ENCODE measurements at regions not wholly inside any gene's neighbourhood (a gene's known extent, or its start where the extent isn't known, plus 50 kb on each side); places are given as distances from the start of the nearest gene placed in this dataset.

GRCh38 chr13:73759434-73759833 lies 374.8 kb downstream of the KLF12 start:
- Histone ChIP-seq H3K9ac (ENCODE audit: low read length) (no peak overlapping the region), H3K4me1 (ENCODE audit: control insufficient read depth, insufficient read depth, low read length) (no peaks in the 10 kb centered on the region), H3K4me3 (ENCODE audit: low read length) (no peak overlapping the region), H3K9me3 (ENCODE audit: control insufficient read depth, low read length) (no peaks in the 10 kb centered on the region), H3K27me3 (ENCODE audit: control insufficient read depth, insufficient read depth, low read length) (no peaks in the 10 kb centered on the region), H3K36me3 (ENCODE audit: control insufficient read depth, insufficient read depth, low read length) (no peaks in the 10 kb centered on the region)

GRCh38 chr13:73757481-73758233 lies 376.5 kb downstream of the KLF12 start:
- Histone ChIP-seq H3K27me3 (ENCODE audit: control insufficient read depth, insufficient read depth, low read length) (no peaks in the 10 kb centered on the region), H3K9me3 (ENCODE audit: control insufficient read depth, low read length) (no peaks in the 10 kb centered on the region), H3K36me3 (ENCODE audit: control insufficient read depth, insufficient read depth, low read length) (no peaks in the 10 kb centered on the region), H3K4me3 (ENCODE audit: low read length) (no peak overlapping the region), H3K9ac (ENCODE audit: low read length) (no peak overlapping the region), H3K4me1 (ENCODE audit: control insufficient read depth, insufficient read depth, low read length) (no peaks in the 10 kb centered on the region)

- H3K9me3 ChIP-seq (ENCODE audit: control insufficient read depth, low read length), result no peaks in the 10 kb centered on the region
- H3K9ac ChIP-seq (ENCODE audit: low read length), result no peak overlapping the region
- H3K4me1 ChIP-seq (ENCODE audit: control insufficient read depth, insufficient read depth, low read length), result no peaks in the 10 kb centered on the region
- H3K27me3 ChIP-seq (ENCODE audit: control insufficient read depth, insufficient read depth, low read length), result no peaks in the 10 kb centered on the region
- H3K4me3 ChIP-seq (ENCODE audit: low read length), result no peak overlapping the region
- H3K36me3 ChIP-seq (ENCODE audit: control insufficient read depth, insufficient read depth, low read length), result no peaks in the 10 kb centered on the region
These were observed 379.4 kb downstream of the KLF12 start for GRCh38 chr13:73754727-73755292.

- Histone ChIP-seq H3K9me3 (ENCODE audit: control insufficient read depth, low read length) (no peaks in the 10 kb centered on the region), H3K4me3 (ENCODE audit: low read length) (no peak overlapping the region), H3K36me3 (ENCODE audit: control insufficient read depth, insufficient read depth, low read length) (no peaks in the 10 kb centered on the region), H3K27me3 (ENCODE audit: control insufficient read depth, insufficient read depth, low read length) (no peaks in the 10 kb centered on the region), H3K9ac (ENCODE audit: low read length) (no peak overlapping the region), H3K4me1 (ENCODE audit: control insufficient read depth, insufficient read depth, low read length) (no peaks in the 10 kb centered on the region)
These were observed 380.0 kb downstream of the KLF12 start for GRCh38 chr13:73754241-73754640.

- Histone ChIP-seq H3K36me3 (ENCODE audit: control insufficient read depth, insufficient read depth, low read length) (no peaks in the 10 kb centered on the region), H3K4me3 (ENCODE audit: low read length) (no peak overlapping the region), H3K27me3 (ENCODE audit: control insufficient read depth, insufficient read depth, low read length) (no peaks in the 10 kb centered on the region), H3K9ac (ENCODE audit: low read length) (no peak overlapping the region), H3K9me3 (ENCODE audit: control insufficient read depth, low read length) (no peaks in the 10 kb centered on the region), H3K4me1 (ENCODE audit: control insufficient read depth, insufficient read depth, low read length) (peaks cover 5% of the 10 kb centered on the region)
These were observed 382.9 kb downstream of the KLF12 start for GRCh38 chr13:73751290-73751689.

GRCh38 chr13:73748404-73748803 lies 385.8 kb downstream of the KLF12 start:
- H3K36me3 ChIP-seq (ENCODE audit: control insufficient read depth, insufficient read depth, low read length), result no peaks in the 10 kb centered on the region

GRCh38 chr13:73745190-73745589 lies 389.0 kb downstream of the KLF12 start:
- no peak overlapping the region for H3K9ac ChIP-seq (ENCODE audit: low read length)
- H3K27me3 ChIP-seq (ENCODE audit: control insufficient read depth, insufficient read depth, low read length), result no peaks in the 10 kb centered on the region
- no peak overlapping the region for H3K4me3 ChIP-seq (ENCODE audit: low read length)
- no peaks in the 10 kb centered on the region for H3K9me3 ChIP-seq (ENCODE audit: control insufficient read depth, low read length)
- peaks cover 5% of the 10 kb centered on the region for H3K4me1 ChIP-seq (ENCODE audit: control insufficient read depth, insufficient read depth, low read length)
- no peaks in the 10 kb centered on the region for H3K36me3 ChIP-seq (ENCODE audit: control insufficient read depth, insufficient read depth, low read length)

More at GRCh38 chr13:73748404-73748803, 385.8 kb downstream of the KLF12 start:
- Histone ChIP-seq H3K4me1 (ENCODE audit: control insufficient read depth, insufficient read depth, low read length) (peaks cover 5% of the 10 kb centered on the region), H3K9me3 (ENCODE audit: control insufficient read depth, low read length) (no peaks in the 10 kb centered on the region), H3K27me3 (ENCODE audit: control insufficient read depth, insufficient read depth, low read length) (no peaks in the 10 kb centered on the region), H3K4me3 (ENCODE audit: low read length) (no peak overlapping the region), H3K9ac (ENCODE audit: low read length) (no peak overlapping the region)

GRCh38 chr13:73742982-73743381 lies 391.2 kb downstream of the KLF12 start:
- Histone ChIP-seq H3K9me3 (ENCODE audit: control insufficient read depth, low read length) (no peaks in the 10 kb centered on the region), H3K4me3 (ENCODE audit: low read length) (no peak overlapping the region), H3K4me1 (ENCODE audit: control insufficient read depth, insufficient read depth, low read length) (peaks cover 5% of the 10 kb centered on the region), H3K9ac (ENCODE audit: low read length) (no peak overlapping the region), H3K27me3 (ENCODE audit: control insufficient read depth, insufficient read depth, low read length) (no peaks in the 10 kb centered on the region), H3K36me3 (ENCODE audit: control insufficient read depth, insufficient read depth, low read length) (no peaks in the 10 kb centered on the region)

- Histone ChIP-seq H3K9me3 (ENCODE audit: control insufficient read depth, low read length) (no peaks in the 10 kb centered on the region), H3K4me1 (ENCODE audit: control insufficient read depth, insufficient read depth, low read length) (no peaks in the 10 kb centered on the region), H3K27me3 (ENCODE audit: control insufficient read depth, insufficient read depth, low read length) (no peaks in the 10 kb centered on the region), H3K36me3 (ENCODE audit: control insufficient read depth, insufficient read depth, low read length) (no peaks in the 10 kb centered on the region), H3K9ac (ENCODE audit: low read length) (no peak overlapping the region), H3K4me3 (ENCODE audit: low read length) (no peak overlapping the region)
These were observed 392.5 kb downstream of the KLF12 start for GRCh38 chr13:73741742-73742141.

GRCh38 chr13:73741111-73741510 lies 393.1 kb downstream of the KLF12 start:
- Histone ChIP-seq H3K9ac (ENCODE audit: low read length) (no peak overlapping the region), H3K4me3 (ENCODE audit: low read length) (no peak overlapping the region), H3K36me3 (ENCODE audit: control insufficient read depth, insufficient read depth, low read length) (no peaks in the 10 kb centered on the region), H3K4me1 (ENCODE audit: control insufficient read depth, insufficient read depth, low read length) (no peaks in the 10 kb centered on the region), H3K27me3 (ENCODE audit: control insufficient read depth, insufficient read depth, low read length) (no peaks in the 10 kb centered on the region), H3K9me3 (ENCODE audit: control insufficient read depth, low read length) (no peaks in the 10 kb centered on the region)

- Histone ChIP-seq H3K4me1 (ENCODE audit: control insufficient read depth, insufficient read depth, low read length) (no peaks in the 10 kb centered on the region), H3K27me3 (ENCODE audit: control insufficient read depth, insufficient read depth, low read length) (no peaks in the 10 kb centered on the region), H3K36me3 (ENCODE audit: control insufficient read depth, insufficient read depth, low read length) (no peaks in the 10 kb centered on the region), H3K4me3 (ENCODE audit: low read length) (no peak overlapping the region), H3K9me3 (ENCODE audit: control insufficient read depth, low read length) (no peaks in the 10 kb centered on the region), H3K9ac (ENCODE audit: low read length) (no peak overlapping the region)
These were observed 393.5 kb downstream of the KLF12 start for GRCh38 chr13:73740666-73741065.

GRCh38 chr13:73739394-73739793 lies 394.8 kb downstream of the KLF12 start:
- no peaks in the 10 kb centered on the region for H3K36me3 ChIP-seq (ENCODE audit: control insufficient read depth, insufficient read depth, low read length)
- no peak overlapping the region for H3K9ac ChIP-seq (ENCODE audit: low read length)

More at GRCh38 chr13:73739394-73739793, 394.8 kb downstream of the KLF12 start:
- no peak overlapping the region for H3K4me3 ChIP-seq (ENCODE audit: low read length)
- no peaks in the 10 kb centered on the region for H3K4me1 ChIP-seq (ENCODE audit: control insufficient read depth, insufficient read depth, low read length)
- no peaks in the 10 kb centered on the region for H3K27me3 ChIP-seq (ENCODE audit: control insufficient read depth, insufficient read depth, low read length)
- H3K9me3 ChIP-seq (ENCODE audit: control insufficient read depth, low read length), result no peaks in the 10 kb centered on the region
